ENCODE measurements at regions not wholly inside any gene's neighbourhood (a gene's known extent, or its start where the extent isn't known, plus 50 kb on each side); places are given as distances from the start of the nearest gene placed in this dataset.
"Not testable (repeated sequence)": the region's sequence is repeated elsewhere in the genome, so short reads cannot be mapped to it uniquely, and the experiment has no call there.

- not testable (repeated sequence) for TF ChIP-seq FOXA1 (IDR thresholded peaks at IDR 0.05); BHLHE40 (IDR thresholded peaks at IDR 0.05; ENCODE audit: borderline replicate concordance); CTBP1 (IDR thresholded peaks at IDR 0.05; ENCODE audit: borderline replicate concordance); SP1 (IDR thresholded peaks at IDR 0.05); PKNOX1 (IDR thresholded peaks at IDR 0.05); NFRKB (IDR thresholded peaks at IDR 0.05); FOXM1 (IDR thresholded peaks at IDR 0.05; ENCODE audit: borderline replicate concordance); TARDBP (IDR thresholded peaks at IDR 0.05)
These were observed 79.7 kb upstream of the LMO2 start for GRCh38 chr11:33971530-33971929.

All from HEK293T (cell line).